Epithelial cell of esophagus (primary cell): ENCODE measurements at regions not wholly inside any gene's neighbourhood (a gene's known extent, or its start where the extent isn't known, plus 50 kb on each side); places are given as distances from the start of the nearest gene placed in this dataset.

Experiments used
- DNase-seq: peaks from one replicate; pipeline ENCODE4 v3.0.0; 2010; ENCODE audit warnings: low read depth
- H3K4me3 ChIP-seq: 2 replicates; pipeline ENCODE4 v1.5.1; 2011; ENCODE audit warnings: mild to moderate bottlenecking, low read length, control low read depth
- TF ChIP-seq, protein P1 (sequence below): IDR thresholded peaks from 2 replicates; pipeline ENCODE4 v1.5.1; 2011; ENCODE audit warnings: low read depth, mild to moderate bottlenecking, low read length, control low read depth, inconsistent platforms; ENCODE audit not compliant: insufficient read depth; ENCODE audit errors: missing control alignments

DNA sequence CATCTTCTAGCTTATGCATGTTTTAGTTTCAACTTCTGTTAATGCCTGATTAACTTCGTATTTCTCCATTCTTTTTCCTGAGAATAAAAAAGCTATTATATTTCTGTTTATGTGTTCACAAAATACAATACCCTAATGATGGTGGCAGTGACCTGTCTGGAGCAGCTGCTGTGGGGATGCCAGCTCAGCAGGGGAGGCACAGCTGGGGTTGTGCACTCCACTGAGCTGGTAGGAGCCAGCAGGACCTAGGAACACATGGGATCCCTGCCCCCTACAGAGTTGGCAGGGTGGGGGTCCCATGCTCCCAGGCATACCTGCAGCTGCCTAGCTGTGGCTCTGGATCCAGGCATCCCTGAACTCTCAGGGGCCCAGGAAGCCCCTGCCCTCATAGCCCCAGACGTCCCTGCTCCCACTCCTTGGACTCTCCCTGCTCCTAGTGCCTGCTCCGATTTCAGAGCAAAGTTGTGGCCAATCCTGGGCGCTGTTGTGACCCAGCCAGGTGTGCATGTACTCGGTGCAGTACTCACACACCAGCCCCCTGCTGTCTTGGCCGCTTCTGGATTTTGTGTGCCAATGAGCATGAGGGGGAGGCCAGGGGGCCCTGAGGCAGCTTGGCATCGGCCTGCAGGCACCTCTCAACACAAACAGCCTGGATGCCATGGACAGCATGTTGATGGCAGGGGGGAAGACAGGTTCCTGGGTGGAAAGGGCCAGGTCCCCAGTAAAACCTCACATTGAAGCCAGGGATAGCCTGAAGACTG lies 546.0 kb downstream of the ZNF804A start:
- H3K4me3 ChIP-seq = no peak overlapping the region
- TF ChIP-seq, protein P1, sequence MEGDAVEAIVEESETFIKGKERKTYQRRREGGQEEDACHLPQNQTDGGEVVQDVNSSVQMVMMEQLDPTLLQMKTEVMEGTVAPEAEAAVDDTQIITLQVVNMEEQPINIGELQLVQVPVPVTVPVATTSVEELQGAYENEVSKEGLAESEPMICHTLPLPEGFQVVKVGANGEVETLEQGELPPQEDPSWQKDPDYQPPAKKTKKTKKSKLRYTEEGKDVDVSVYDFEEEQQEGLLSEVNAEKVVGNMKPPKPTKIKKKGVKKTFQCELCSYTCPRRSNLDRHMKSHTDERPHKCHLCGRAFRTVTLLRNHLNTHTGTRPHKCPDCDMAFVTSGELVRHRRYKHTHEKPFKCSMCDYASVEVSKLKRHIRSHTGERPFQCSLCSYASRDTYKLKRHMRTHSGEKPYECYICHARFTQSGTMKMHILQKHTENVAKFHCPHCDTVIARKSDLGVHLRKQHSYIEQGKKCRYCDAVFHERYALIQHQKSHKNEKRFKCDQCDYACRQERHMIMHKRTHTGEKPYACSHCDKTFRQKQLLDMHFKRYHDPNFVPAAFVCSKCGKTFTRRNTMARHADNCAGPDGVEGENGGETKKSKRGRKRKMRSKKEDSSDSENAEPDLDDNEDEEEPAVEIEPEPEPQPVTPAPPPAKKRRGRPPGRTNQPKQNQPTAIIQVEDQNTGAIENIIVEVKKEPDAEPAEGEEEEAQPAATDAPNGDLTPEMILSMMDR = no peak
- no peak for DNase-seq

DNA sequence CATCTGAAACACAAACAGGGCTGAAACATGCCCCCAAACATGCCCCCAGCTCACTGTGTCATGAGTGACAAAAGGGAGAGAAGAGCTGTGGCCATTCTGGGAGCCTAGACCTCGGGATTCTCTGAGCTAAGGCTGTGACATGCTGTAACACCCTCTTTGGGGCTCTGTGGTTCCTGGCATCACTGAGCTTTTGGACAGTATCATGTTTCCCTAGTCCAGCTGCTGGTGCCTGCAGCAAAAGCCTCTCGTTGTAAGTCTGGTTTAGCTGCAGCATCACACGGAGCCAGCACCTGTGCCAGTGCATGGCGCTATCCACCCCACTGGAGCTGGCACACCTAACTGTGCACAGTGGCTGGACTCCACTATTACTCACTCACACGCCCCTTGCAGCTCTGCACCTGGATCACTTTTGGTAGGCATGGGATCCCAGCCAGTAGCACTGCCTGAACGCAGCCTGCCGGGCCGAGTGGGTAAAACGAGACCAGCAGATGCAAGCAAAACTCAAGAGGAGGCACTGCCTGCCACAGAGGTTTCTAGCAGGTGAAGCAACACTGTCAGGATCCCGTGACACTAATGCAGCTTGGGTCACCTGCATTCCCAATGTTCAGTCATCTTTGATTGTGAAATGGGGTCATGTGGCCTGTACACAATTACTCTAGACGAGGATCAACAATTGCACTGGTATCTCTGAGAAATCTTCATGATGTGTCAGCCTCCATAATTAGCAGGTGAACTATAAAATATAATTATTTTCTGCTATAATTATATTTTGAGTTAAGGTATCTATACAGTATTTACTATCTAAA lies 547.2 kb downstream of the ZNF804A start:
- TF ChIP-seq, protein P1 = no peak
- DNase-seq = peak; percentile 26

DNA sequence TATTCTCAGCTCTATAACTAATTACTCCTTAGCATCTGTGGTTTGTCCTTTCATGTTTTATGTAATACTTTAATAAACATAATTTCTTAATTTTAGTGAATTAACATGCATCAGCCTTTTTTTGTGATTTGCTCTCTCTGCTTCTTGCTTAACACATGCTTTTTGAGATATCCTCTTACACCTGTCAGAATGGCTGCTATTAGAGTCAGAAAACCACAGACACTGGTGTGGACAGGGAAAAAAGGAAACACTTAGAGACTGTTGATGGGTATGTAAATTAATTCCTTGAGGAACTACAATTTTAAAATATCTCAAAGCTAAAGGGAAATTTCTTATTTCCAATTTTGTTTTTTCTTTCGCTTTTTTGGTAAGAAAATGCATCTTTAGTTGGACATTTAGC lies 549.0 kb downstream of the ZNF804A start:
- H3K4me3 ChIP-seq = no peak overlapping the region
- no peak for DNase-seq
- TF ChIP-seq, protein P1 = no peak

More for the DNA sequence above, 547.2 kb downstream of the ZNF804A start:
- H3K4me3 ChIP-seq = no peak overlapping the region

DNA sequence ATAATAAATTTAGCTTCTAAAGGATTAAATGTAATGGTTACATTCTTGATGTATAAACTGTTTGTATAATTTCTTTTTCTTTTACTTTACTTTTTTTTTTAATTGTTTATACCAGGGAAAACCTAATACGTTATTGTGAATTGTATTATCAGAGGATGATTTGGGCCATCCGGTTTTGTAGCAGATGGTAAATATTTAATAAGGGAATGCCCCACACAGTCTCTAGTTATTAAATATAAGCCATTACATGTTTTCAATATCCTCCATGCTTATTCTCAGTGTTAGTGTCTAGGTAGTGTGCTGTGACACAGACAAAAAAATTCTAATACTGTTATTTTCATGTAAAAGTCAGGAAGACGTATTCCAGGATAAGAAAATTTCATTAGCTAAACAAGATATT lies 553.9 kb downstream of the ZNF804A start:
- no peak overlapping the region for H3K4me3 ChIP-seq
- TF ChIP-seq, protein P1 = no peak
- no peak for DNase-seq

DNA sequence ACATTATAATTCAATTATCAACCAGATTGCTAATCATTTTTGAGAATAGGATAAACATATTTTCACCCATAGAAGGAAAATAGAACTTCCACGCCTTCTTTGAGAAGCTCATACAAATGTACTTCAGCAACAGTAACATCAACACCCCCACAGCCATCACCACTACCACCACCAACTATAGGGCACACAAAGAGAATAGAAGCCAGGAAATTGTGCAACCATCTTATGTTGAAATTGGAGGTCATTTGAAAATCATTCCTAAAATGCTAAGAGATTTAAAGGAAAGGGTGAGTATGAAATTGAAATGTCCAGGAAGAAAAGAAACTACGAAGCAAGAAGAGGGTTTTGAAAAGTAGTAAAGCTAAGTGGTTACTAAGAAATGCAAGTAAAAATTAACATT lies 563.4 kb downstream of the ZNF804A start:
- no peak overlapping the region for H3K4me3 ChIP-seq
- DNase-seq = peak; percentile 2
- TF ChIP-seq, protein P1 = no peak

DNA sequence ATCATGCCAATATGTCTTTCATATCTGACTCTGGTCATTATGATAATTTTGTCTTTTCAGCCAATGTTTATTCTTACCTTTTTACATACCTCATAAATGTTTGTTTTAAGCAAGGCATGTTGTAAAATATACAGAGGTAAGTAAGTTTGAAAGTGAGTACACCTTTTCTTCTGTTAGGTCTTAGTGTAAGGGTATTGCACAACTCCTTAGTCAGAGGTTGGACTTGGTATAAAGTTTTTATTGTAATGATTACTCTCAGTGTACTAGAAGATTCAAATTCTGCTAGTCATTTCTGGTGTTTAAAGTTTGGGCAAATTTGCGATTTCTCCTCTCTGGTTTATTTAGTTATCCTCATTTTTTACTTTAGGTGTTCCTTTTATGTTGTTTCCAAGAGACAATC lies 564.3 kb upstream of the FSIP2 start:
- DNase-seq = peak; percentile 27
- TF ChIP-seq, protein P1 = no peak
- H3K4me3 ChIP-seq = no peak overlapping the region
